ENCODE measurements at regions not wholly inside any gene's neighbourhood (a gene's known extent, or its start where the extent isn't known, plus 50 kb on each side); places are given as distances from the start of the nearest gene placed in this dataset.

DNA sequence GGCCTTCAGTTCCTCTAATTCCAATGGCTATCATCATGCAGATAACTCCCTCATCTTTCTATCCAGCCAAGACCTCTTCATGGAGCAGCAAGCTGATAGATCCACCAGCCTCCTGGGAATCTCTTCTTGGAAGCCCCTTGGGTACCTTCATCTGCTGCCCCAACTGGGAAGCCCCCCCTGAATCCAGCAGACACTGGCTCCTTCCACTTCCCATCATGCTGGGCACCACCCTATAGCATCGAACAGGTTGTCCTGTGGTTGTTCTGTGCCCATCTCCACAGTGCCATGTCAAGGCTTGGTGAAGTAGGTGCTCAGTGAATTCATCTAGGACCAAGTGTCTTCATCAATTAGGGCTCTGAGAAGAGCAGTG, 410.4 kb upstream of the KLF4 start:
- no peaks in the 10 kb centered on the region for H3K27me3 ChIP-seq (ENCODE audit: control insufficient read depth, insufficient read depth, low read length)
- H3K9ac ChIP-seq (ENCODE audit: low read depth, low read length) = no peak overlapping the region
- H3K4me2 ChIP-seq (ENCODE audit: low read length) = no peak overlapping the region
- no peaks in the 10 kb centered on the region for H3K36me3 ChIP-seq (ENCODE audit: insufficient read depth, low read length)
- no peaks in the 10 kb centered on the region for H3K9me3 ChIP-seq (replicated peaks; ENCODE audit: low read length)
- H3K4me1 ChIP-seq (ENCODE audit: control insufficient read depth, insufficient read depth, low read length) = no peaks in the 10 kb centered on the region
- H3K4me3 ChIP-seq (ENCODE audit: low read length) = no peak overlapping the region

DNA sequence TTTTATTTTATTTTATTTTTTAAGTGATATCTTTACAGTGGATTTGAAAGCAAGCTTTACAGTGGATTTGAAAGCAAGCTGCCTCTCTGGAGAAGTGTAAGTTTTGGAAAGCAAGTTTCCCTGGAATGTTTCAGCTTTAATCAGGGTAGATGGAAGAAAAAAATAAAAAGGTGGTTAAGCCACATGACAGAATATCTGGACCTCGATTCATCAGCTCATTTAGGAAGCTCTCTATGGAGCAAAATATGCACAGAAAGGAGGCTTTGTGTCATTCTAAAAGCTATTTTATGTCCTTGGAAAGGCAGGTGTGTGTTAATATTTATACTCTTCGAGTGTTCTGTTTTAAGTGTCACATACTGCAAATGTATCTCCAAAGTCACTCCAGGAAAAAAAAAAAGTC, 409.2 kb upstream of the KLF4 start:
- H3K4me1 ChIP-seq (ENCODE audit: control insufficient read depth, insufficient read depth, low read length) = no peaks in the 10 kb centered on the region

DNA sequence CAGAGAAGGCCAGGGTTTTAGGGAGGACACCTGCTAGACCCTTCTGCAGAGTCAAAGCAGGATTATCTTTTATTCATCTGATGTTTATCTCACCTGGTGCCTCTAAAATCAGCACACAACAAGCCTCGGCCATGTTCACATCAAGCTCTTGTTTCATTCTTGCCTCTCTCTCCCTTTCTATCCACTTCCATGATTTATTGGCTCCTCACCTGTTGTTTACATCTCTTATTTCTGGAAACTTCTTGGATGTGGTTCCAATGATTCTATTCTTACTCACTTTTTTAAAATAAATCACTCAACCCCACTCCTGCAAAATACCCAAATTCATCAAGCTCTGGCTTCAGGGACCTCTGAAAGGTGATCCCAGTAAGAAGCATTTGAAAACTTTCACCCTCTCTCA, 407.0 kb upstream of the KLF4 start:
- Histone ChIP-seq H3K27me3 (ENCODE audit: control insufficient read depth, insufficient read depth, low read length) (no peaks in the 10 kb centered on the region), H3K4me2 (ENCODE audit: low read length) (no peak overlapping the region), H3K36me3 (ENCODE audit: insufficient read depth, low read length) (no peaks in the 10 kb centered on the region), H3K9me3 (replicated peaks; ENCODE audit: low read length) (no peaks in the 10 kb centered on the region), H3K4me3 (ENCODE audit: low read length) (no peak overlapping the region), H3K9ac (ENCODE audit: low read depth, low read length) (no peak overlapping the region), H3K4me1 (ENCODE audit: control insufficient read depth, insufficient read depth, low read length) (no peaks in the 10 kb centered on the region)

More for the DNA sequence above, 409.2 kb upstream of the KLF4 start:
- Histone ChIP-seq H3K36me3 (ENCODE audit: insufficient read depth, low read length) (no peaks in the 10 kb centered on the region), H3K9me3 (replicated peaks; ENCODE audit: low read length) (no peaks in the 10 kb centered on the region), H3K4me3 (ENCODE audit: low read length) (no peak overlapping the region), H3K9ac (ENCODE audit: low read depth, low read length) (no peak overlapping the region), H3K4me2 (ENCODE audit: low read length) (no peak overlapping the region), H3K27me3 (ENCODE audit: control insufficient read depth, insufficient read depth, low read length) (no peaks in the 10 kb centered on the region)

DNA sequence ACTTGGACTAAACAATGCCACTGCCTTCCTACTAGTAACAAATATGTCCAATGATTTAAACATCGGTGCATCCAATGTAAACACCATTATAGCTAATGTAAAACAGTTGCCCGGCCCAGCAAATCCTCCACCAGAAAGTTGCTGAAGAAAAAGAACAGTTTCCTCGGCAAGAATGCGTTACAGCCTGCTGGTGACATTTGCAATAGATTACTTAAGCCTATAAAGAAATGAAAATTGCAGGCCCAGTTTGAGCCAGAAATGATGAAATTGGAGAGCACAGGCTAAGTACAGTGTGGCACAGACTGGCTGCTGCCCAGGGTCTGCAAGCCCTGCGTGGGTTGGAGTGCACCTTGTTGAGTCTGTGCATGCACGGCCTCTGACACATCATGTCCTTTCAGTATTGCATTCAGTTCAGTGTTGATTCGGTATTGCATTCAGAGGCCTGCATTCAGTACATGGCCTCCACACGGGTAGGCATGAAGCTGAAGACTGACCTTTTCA, 406.0 kb upstream of the KLF4 start:
- H3K9me3 ChIP-seq (replicated peaks; ENCODE audit: low read length) = no peaks in the 10 kb centered on the region
- H3K4me3 ChIP-seq (ENCODE audit: low read length) = no peak overlapping the region
- no peaks in the 10 kb centered on the region for H3K27me3 ChIP-seq (ENCODE audit: control insufficient read depth, insufficient read depth, low read length)
- H3K9ac ChIP-seq (ENCODE audit: low read depth, low read length) = no peak overlapping the region
- H3K4me1 ChIP-seq (ENCODE audit: control insufficient read depth, insufficient read depth, low read length) = peaks cover 5% of the 10 kb centered on the region
- H3K4me2 ChIP-seq (ENCODE audit: low read length) = no peak overlapping the region
- H3K36me3 ChIP-seq (ENCODE audit: insufficient read depth, low read length) = no peaks in the 10 kb centered on the region

DNA sequence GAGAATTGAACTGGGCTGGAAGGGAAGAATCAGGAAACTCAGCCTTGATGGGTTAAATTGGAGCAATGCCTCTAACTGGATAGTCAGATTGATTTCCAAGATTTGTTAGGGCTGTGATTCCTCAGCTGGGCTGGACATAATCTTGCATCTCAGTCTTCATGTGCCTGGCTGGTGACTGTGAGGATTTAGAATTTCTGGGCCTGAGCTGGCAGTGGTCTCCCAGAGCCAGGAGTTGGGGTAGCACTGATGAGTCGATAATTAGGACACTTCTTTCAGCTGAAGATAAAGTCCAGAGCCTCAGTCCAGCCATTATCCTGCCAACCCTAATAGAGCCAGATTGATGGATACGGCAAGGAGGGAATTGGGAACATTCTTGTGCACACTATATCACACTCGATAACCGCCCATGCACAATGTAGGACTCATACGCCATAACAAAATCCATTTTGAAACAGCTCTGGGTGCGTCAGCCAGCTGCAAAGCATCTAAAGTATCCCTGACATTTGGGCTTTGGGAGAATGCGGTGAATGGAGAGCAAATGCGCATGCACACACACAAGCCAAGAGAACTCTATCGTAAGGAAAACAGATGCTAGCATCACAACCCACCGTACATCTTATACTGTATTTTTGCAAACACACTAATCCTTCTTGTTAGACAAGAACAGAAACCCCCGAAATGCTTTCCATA, 405.1 kb upstream of the KLF4 start:
- Histone ChIP-seq H3K4me2 (ENCODE audit: low read length) (no peak overlapping the region), H3K27me3 (ENCODE audit: control insufficient read depth, insufficient read depth, low read length) (no peaks in the 10 kb centered on the region), H3K4me3 (ENCODE audit: low read length) (no peak overlapping the region), H3K4me1 (ENCODE audit: control insufficient read depth, insufficient read depth, low read length) (peaks cover 5% of the 10 kb centered on the region), H3K9ac (ENCODE audit: low read depth, low read length) (no peak overlapping the region), H3K9me3 (replicated peaks; ENCODE audit: low read length) (no peaks in the 10 kb centered on the region), H3K36me3 (ENCODE audit: insufficient read depth, low read length) (no peaks in the 10 kb centered on the region)

DNA sequence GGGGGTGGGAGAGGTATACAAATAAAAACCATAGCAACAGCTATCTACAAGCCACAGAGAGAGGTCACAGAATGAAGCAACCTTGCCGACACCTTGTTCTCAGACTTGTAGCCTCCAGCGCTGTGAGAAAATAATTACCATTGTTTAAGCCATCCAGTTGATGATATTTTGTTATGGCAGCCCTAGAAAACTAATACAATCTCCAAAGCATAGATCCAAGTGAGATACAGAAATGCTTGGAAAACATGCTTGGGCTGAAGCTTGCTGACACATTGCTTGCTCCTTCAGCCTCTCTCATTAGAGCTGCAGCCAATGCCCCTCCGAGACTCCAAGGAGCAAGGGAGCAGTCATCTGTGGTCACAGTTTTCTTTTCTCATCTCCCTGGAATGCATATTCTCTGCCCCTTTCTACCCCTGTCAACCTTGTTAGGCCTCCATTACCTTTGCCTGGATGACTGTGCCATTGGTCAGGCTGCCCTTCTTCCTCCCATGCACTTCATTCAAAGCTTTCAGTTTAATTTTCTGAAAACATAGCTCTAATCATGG, 401.4 kb upstream of the KLF4 start:
- H3K27me3 ChIP-seq (ENCODE audit: control insufficient read depth, insufficient read depth, low read length) = no peaks in the 10 kb centered on the region
- no peaks in the 10 kb centered on the region for H3K9me3 ChIP-seq (replicated peaks; ENCODE audit: low read length)
- H3K4me3 ChIP-seq (ENCODE audit: low read length) = no peak overlapping the region
- no peak overlapping the region for H3K9ac ChIP-seq (ENCODE audit: low read depth, low read length)
- no peak overlapping the region for H3K4me2 ChIP-seq (ENCODE audit: low read length)
- no peaks in the 10 kb centered on the region for H3K36me3 ChIP-seq (ENCODE audit: insufficient read depth, low read length)
- peaks cover 5% of the 10 kb centered on the region for H3K4me1 ChIP-seq (ENCODE audit: control insufficient read depth, insufficient read depth, low read length)

DNA sequence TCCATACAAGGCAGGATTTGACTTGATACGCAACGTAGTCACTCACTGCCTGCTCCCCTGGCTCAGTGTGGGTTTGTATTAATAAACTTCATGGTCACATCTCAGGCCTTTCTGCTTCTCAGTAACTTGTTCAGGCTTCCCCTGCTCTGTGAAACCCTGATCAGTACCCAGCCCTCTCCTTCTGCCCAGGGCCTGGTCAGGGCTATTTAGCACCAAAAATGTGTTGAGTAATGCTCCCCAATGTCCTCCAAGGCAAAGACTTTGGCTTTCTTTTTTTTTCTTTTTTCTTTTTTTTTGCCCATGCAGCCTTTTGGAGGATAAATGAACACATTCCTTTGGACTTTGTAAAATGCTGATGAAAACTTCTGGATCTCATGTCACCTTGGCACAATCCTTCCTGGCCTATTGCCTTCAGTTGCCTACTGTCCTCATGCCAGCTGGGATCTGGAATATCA, 399.2 kb upstream of the KLF4 start:
- Histone ChIP-seq H3K4me1 (ENCODE audit: control insufficient read depth, insufficient read depth, low read length) (peaks cover 5% of the 10 kb centered on the region), H3K4me2 (ENCODE audit: low read length) (no peak overlapping the region), H3K4me3 (ENCODE audit: low read length) (no peak overlapping the region), H3K27me3 (ENCODE audit: control insufficient read depth, insufficient read depth, low read length) (no peaks in the 10 kb centered on the region), H3K36me3 (ENCODE audit: insufficient read depth, low read length) (no peaks in the 10 kb centered on the region), H3K9me3 (replicated peaks; ENCODE audit: low read length) (no peaks in the 10 kb centered on the region), H3K9ac (ENCODE audit: low read depth, low read length) (no peak overlapping the region)

DNA sequence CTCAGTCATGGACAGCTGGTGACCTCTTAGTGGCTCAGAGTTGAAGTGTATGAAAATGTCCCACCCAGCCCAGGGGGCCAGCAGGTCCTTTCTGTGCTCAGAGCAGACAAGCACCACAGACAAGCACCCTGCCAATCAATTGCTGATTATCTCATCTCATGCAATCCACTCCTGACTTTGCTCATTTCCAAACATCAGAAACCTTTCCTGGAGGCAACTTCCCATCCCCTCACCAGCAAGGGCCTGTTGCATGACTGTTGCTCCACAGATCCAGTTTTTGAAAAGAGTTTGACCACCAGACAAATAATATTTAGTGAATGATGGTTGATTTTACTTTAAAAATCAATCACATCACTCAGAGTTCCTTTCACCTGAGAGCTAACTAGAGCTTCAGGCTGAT, 397.3 kb upstream of the KLF4 start:
- Histone ChIP-seq H3K9ac (ENCODE audit: low read depth, low read length) (no peak overlapping the region), H3K4me2 (ENCODE audit: low read length) (no peak overlapping the region), H3K36me3 (ENCODE audit: insufficient read depth, low read length) (no peaks in the 10 kb centered on the region), H3K4me1 (ENCODE audit: control insufficient read depth, insufficient read depth, low read length) (peaks cover 5% of the 10 kb centered on the region), H3K9me3 (replicated peaks; ENCODE audit: low read length) (no peaks in the 10 kb centered on the region), H3K27me3 (ENCODE audit: control insufficient read depth, insufficient read depth, low read length) (no peaks in the 10 kb centered on the region), H3K4me3 (ENCODE audit: low read length) (no peak overlapping the region)

DNA sequence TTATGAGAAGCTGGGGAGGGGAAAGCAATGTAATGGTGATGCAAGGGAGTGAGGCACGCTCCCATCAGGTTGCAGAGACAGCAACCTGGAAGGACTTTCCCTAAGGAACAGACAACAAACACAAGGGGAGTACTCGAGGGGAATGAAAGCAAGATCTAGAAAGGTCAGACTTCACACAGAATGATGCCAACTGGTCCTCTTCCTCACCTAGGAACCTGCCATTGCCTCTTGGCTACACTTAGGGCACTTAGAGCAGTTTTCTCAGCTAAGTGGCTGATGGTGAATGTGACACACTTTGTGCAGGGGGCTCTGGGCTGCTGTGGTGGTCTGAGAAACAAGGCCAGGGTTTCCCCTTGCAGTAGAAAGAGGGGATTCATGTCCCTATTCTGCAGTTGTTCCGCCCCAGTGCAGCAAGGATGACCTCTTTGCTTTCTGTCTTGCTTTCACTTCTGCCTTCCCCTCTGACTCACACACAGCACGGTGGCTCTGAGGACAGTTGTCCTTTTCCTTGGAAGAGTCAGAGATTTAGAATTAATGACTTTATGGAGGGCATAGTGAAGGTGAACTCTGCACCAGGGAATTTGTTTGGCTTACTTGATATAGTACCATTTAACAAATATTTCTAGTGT, 394.0 kb upstream of the KLF4 start:
- H3K36me3 ChIP-seq (ENCODE audit: insufficient read depth, low read length) = no peaks in the 10 kb centered on the region
- no peak overlapping the region for H3K9ac ChIP-seq (ENCODE audit: low read depth, low read length)
- H3K4me2 ChIP-seq (ENCODE audit: low read length) = no peak overlapping the region
- H3K27me3 ChIP-seq (ENCODE audit: control insufficient read depth, insufficient read depth, low read length) = no peaks in the 10 kb centered on the region
- no peak overlapping the region for H3K4me3 ChIP-seq (ENCODE audit: low read length)
- H3K4me1 ChIP-seq (ENCODE audit: control insufficient read depth, insufficient read depth, low read length) = peaks cover 15% of the 10 kb centered on the region
- no peaks in the 10 kb centered on the region for H3K9me3 ChIP-seq (replicated peaks; ENCODE audit: low read length)

DNA sequence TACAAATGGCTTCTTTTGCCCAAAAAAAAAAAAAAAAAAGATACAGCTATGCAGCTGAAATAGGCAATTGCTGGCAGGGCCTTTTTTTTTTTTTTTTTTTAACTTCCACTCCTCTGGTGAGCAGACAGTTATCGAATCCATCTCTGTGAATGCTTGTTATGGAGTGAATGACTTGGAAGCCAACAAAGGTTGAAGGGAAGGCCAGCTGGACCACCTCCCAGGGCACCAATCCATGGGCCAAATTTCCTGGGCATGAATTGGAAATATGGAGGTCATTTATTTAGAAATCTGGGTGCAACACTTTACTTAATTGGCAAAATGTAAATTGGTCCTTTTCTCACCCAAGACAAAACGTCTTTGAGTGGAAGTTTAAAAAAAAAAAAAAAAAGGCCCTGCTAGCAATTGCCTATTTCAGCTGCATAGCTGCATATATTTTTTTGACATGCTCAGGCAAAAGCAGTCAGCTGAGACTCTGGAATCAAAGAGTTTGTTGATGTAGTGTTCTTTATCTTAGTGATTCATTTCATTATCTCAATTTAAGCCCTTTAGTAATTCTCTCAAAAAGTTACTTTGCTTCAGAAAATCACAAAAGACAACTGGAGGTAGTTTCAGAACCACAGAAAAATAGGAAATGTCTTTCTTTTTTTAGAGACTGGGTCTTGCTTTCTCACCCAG, 392.2 kb upstream of the KLF4 start:
- no peaks in the 10 kb centered on the region for H3K27me3 ChIP-seq (ENCODE audit: control insufficient read depth, insufficient read depth, low read length)
- H3K9me3 ChIP-seq (replicated peaks; ENCODE audit: low read length) = no peaks in the 10 kb centered on the region
- no peak overlapping the region for H3K4me2 ChIP-seq (ENCODE audit: low read length)
- H3K36me3 ChIP-seq (ENCODE audit: insufficient read depth, low read length) = no peaks in the 10 kb centered on the region
- H3K9ac ChIP-seq (ENCODE audit: low read depth, low read length) = no peak overlapping the region
- H3K4me3 ChIP-seq (ENCODE audit: low read length) = no peak overlapping the region
- H3K4me1 ChIP-seq (ENCODE audit: control insufficient read depth, insufficient read depth, low read length) = peaks cover 15% of the 10 kb centered on the region

DNA sequence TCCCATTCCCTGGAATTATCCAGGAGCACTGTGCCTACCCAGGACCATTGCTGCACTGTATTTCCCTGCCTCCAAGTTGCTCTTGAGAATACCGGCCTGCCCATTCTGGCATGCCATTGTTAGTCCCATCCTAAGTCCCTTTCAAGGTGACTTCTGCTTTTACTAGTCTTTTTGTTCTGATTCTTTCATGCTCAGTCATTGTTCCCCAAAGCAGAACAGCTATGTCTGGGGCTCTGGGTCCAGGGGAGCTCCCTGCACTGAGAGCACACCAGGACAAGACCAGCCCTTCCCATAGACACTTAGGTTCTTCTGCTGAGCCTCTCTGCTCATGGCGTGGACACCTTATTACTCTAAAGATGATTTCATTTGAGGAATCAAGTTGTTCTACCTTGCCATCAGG, 388.9 kb upstream of the KLF4 start:
- Histone ChIP-seq H3K4me2 (ENCODE audit: low read length) (no peak overlapping the region), H3K9ac (ENCODE audit: low read depth, low read length) (no peak overlapping the region), H3K4me1 (ENCODE audit: control insufficient read depth, insufficient read depth, low read length) (peaks cover 15% of the 10 kb centered on the region), H3K36me3 (ENCODE audit: insufficient read depth, low read length) (no peaks in the 10 kb centered on the region), H3K9me3 (replicated peaks; ENCODE audit: low read length) (no peaks in the 10 kb centered on the region), H3K27me3 (ENCODE audit: control insufficient read depth, insufficient read depth, low read length) (no peaks in the 10 kb centered on the region), H3K4me3 (ENCODE audit: low read length) (no peak overlapping the region)
